Right lobe of liver (tissue), 6 donors: ENCODE measurements at regions not wholly inside any gene's neighbourhood (a gene's known extent, or its start where the extent isn't known, plus 50 kb on each side); places are given as distances from the start of the nearest gene placed in this dataset.

ENCODE experiments used
- ATAC-seq, 4 donors: fragments of 200-7000 bp; cut with Tn5 transposase; one replicate each; pipeline ENCODE4 v1.9.1; 2020; ENCODE audit warnings: mild to moderate bottlenecking in 4 of 4, moderate library complexity in 4 of 4
- DNase-seq, 3 donors: peaks; one replicate each; pipeline ENCODE4 v3.0.0-alpha.2; 2020
- H3K27ac ChIP-seq, 3 donors: fragments of 200-600 bp; one replicate each; pipeline ENCODE4 v1.8.0; 2022
- H3K27me3 ChIP-seq, 2 donors: fragments of 200-600 bp; one replicate each; pipeline ENCODE4 v1.8.0; 2022
- H3K36me3 ChIP-seq, 4 donors: fragments of 200-600 bp; sonication (generic) in 1 of 4; one replicate each; pipeline versions ENCODE4 v1.5.1 to v1.8.0; 2017 to 2022; ENCODE audit warnings: control low read depth in 1 of 4
- H3K4me1 ChIP-seq, 4 donors: fragments of 200-600 bp; sonication (generic) in 1 of 4; one replicate each; pipeline versions ENCODE4 v1.5.1 to v1.8.0; 2017 to 2022; ENCODE audit warnings: control low read depth in 1 of 4
- H3K4me3 ChIP-seq, 3 donors: fragments of 200-600 bp; one replicate each; pipeline ENCODE4 v1.8.0; 2022
- H3K9me3 ChIP-seq, 4 donors: fragments of 200-600 bp; sonication (generic) in 1 of 4; one replicate each; pipeline versions ENCODE4 v1.5.1 to v1.8.0; 2017 to 2022; ENCODE audit warnings: control low read depth in 1 of 4
- POLR2A ChIP-seq: fragments of 450-650 bp; IDR thresholded peaks from one replicate; pipeline ENCODE4 v1.6.1; 2017; ENCODE audit warnings: antibody characterized with exemption, mild to moderate bottlenecking
- WGBS: methylation state at CpG from one replicate; pipeline ENCODE4 v1.1.6; 2018; ENCODE audit warnings: low coverage, low lambda C conversion rate; ENCODE audit not compliant: insufficient coverage; ENCODE audit errors: missing lambda C conversion rate; 5-methylcytosine and 5-hydroxymethylcytosine counted together
- intact Hi-C, 2 donors: fragments of 100-400 bp; cut with DNase I; formaldehyde crosslinking; loops; one replicate each; pipeline versions ENCODE4 v1.11.2 to v1.14.1; 2022
- TF ChIP-seq, protein P1 (sequence below), 4 donors: fragments of 200-600 bp in 3 of 4; fragments of 450-650 bp in 1 of 4; IDR thresholded peaks; one replicate each; pipeline versions ENCODE4 v1.5.1 to v1.8.0; 2016 to 2022; ENCODE audit warnings: antibody characterized with exemption in 4 of 4, mild to moderate bottlenecking in 2 of 4
- donor health status: DM: no; HTN: yes; CAD: no.
- donor health status: DM: no; HTN: no; CAD: no.
- donor health status: DM: no; HTN: no; CAD: no.
- donor health status: DM: no; HTN: yes; CAD: no.
- donor health status: DM: no; HTN: yes; CAD: no.

DNA sequence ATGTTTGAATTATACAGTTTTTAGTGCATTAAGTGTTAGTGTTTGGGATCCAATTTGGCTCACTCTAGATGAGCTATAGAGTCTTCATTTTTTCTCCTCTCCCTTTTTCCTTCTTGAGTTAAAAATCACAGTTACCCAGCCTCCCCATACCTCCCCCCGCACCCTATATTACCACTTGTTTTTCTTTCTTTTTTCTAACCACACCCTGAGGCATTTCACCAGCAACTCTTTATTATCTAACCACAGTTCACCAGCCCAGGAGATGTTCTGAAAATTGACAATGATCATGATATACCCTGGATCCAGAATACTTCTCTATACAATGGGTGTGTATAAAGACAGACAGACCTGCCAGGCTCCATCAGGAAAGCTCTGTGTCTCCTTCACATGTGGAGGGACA is 86.5 kb upstream of the UBL3 start:
- intact Hi-C loops = loop anchor here in 1 of 2 donors (10.0 kb wide), 1 partner anchor 168 kb away; no protein-coding TSS in a partner anchor
- no peaks in the 10 kb centered on the region for H3K9me3 ChIP-seq
- ATAC-seq = no peak
- H3K4me3 ChIP-seq = no peak overlapping the region
- WGBS = 85% methylated on average over 1 of the region's 1 CpG
- H3K36me3 ChIP-seq = no peaks in the 10 kb centered on the region
- no peak overlapping the region for H3K27ac ChIP-seq
- no peaks in the 10 kb centered on the region for H3K27me3 ChIP-seq
- no peak for TF ChIP-seq POLR2A
- TF ChIP-seq, protein P1, sequence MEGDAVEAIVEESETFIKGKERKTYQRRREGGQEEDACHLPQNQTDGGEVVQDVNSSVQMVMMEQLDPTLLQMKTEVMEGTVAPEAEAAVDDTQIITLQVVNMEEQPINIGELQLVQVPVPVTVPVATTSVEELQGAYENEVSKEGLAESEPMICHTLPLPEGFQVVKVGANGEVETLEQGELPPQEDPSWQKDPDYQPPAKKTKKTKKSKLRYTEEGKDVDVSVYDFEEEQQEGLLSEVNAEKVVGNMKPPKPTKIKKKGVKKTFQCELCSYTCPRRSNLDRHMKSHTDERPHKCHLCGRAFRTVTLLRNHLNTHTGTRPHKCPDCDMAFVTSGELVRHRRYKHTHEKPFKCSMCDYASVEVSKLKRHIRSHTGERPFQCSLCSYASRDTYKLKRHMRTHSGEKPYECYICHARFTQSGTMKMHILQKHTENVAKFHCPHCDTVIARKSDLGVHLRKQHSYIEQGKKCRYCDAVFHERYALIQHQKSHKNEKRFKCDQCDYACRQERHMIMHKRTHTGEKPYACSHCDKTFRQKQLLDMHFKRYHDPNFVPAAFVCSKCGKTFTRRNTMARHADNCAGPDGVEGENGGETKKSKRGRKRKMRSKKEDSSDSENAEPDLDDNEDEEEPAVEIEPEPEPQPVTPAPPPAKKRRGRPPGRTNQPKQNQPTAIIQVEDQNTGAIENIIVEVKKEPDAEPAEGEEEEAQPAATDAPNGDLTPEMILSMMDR (IDR thresholded peaks at IDR 0.05) = no peak
- DNase-seq = no peak
- peaks cover 0 to 9% (median 0%) of the 10 kb centered on the region in 4 donors for H3K4me1 ChIP-seq

DNA sequence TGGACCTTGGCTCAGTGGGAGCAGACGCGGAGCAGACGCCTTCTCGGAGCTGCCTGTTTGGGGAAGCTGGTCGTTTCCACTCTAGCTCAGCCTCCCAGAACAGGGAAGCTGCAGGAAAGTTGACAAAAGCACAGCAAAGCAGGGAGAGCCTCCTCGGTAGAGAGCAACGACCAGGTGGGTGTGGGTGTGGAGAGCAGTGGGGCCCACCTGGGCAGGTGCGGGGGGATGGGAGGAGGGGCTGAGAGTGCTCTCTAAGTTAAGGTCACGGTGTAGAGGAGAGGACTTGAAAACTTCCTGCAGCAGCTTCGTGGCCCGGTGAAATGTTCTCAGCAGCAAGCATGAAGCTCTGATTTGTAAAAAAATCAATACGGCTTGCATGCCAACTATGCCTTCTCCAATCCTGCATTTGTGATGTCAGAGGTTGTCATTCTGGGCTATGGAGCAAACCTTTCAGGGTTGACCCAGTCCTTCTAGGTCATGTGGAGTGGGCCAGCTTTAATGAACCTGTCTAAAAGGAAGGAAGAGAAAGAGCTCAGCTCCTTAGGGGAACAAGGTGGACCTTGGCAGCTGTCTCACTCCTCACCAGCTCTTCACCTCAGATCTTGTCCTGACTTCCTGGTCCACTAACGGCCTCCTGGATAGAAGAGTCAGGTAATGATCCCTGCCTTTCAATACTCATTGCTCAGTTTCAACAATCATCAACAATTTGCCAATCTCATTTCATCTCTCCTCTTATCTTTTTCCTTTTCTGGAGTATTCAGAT is 85.8 kb upstream of the UBL3 start:
- peaks cover 0 to 9% (median 0%) of the 10 kb centered on the region in 4 donors for H3K4me1 ChIP-seq
- TF ChIP-seq, protein P1 (IDR thresholded peaks at IDR 0.05) = no peak
- no peak for TF ChIP-seq POLR2A
- 7% methylated on average over 10 of the region's 13 CpGs for WGBS
- no peaks in the 10 kb centered on the region for H3K36me3 ChIP-seq
- H3K4me3 ChIP-seq = no peak overlapping the region
- ATAC-seq (peak; percentile 82 to 92 (median 87)), DNase-seq (peak in 1 of 3 donors; percentile 54)
- intact Hi-C loops = loop anchor here in 1 of 2 donors (10.0 kb wide), 1 partner anchor 169 kb away; no protein-coding TSS in a partner anchor
- no peak overlapping the region for H3K27ac ChIP-seq
- H3K9me3 ChIP-seq = no peaks in the 10 kb centered on the region
- H3K27me3 ChIP-seq = no peaks in the 10 kb centered on the region

DNA sequence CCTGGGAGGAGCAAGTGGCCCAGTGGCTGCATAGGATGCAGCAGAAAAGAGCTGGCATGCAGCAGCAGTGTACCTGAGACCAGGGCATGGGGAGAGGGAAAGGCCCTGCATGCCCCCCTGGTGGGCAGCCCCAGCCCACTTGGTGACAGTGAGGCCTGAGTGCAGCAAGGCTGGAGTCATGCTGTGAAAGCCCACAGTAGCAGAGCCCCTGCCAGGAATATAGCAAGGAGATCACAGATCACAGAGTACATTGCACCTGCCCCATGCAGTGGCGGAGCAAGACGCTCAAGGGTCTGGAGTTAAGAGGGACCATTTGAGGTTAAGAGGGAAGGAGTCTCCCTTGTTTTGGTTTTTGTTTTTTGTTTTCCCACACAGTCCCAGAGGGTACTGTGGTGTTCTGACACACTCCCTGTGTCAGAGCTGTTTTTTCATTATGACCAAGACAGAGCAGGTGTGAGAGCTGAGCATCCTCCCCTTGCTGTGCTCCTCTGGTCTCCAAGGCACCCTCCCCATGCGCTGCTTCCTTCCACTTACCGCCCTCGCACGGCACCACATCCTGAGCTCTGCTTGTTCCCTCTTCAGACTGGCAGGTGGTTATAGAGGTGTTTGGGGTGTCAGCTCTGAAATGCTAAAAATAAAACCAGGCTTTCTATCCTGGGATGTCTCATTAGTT is 85.0 kb upstream of the UBL3 start:
- DNase-seq (no peak), ATAC-seq (peak in 3 of 4 donors; percentile 25 to 46 (median 31))
- no peak for TF ChIP-seq POLR2A
- TF ChIP-seq, protein P1 (IDR thresholded peaks at IDR 0.05) = no peak
- Histone ChIP-seq H3K27me3 (no peaks in the 10 kb centered on the region), H3K27ac (no peak overlapping the region), H3K4me3 (no peak overlapping the region), H3K36me3 (no peaks in the 10 kb centered on the region), H3K4me1 (peaks cover 0 to 9% (median 0%) of the 10 kb centered on the region in 4 donors), H3K9me3 (no peaks in the 10 kb centered on the region)
- 63% methylated on average over 3 of the region's 6 CpGs for WGBS
- intact Hi-C loops = loop anchor here in 1 of 2 donors (10.0 kb wide), 1 partner anchor 169 kb away; no protein-coding TSS in a partner anchor

DNA sequence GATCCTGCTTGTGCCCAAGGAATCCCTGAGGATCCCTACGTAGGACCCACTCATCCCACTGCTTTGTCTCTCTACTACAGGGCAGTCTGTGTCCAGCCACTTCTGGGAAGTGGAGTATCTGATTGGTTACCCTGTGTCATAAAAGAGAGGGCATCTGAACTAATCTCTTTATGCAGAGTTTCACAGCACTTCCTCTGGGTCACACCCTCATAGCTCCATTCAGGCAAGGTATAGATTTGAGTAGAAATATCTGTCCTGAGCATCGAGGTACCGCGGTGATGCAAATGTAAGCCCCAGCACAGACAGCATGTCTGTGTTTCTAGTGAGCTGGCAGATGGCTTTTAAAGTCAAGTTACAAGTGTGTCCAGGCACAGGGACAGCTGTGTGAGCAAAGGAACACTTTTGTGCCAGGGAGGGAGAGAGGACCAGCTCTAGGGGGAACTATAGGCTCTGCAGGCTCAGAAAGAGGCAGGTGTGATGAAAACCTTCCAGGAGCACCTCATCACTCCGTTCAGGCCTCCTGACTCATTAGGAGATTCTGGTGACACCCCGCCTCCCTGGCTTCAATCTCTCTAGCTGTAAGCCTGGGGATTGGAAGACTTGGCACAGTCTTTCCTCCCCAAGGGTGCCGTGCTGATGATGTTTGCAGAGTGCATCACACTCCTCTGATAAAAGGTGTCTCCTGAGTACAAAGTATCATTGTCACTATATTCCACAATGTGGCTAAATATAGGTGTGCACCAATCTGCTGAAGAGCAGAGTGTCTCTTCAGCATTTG is 84.3 kb upstream of the UBL3 start:
- 81% methylated on average over 4 of the region's 7 CpGs for WGBS
- DNase-seq (no peak), ATAC-seq (no peak)
- no peak overlapping the region for H3K4me3 ChIP-seq
- H3K27me3 ChIP-seq = no peaks in the 10 kb centered on the region
- intact Hi-C loops = loop anchor here in 1 of 2 donors (10.0 kb wide), 1 partner anchor 170 kb away; no protein-coding TSS in a partner anchor
- TF ChIP-seq, protein P1 (IDR thresholded peaks at IDR 0.05) = no peak
- H3K9me3 ChIP-seq = no peaks in the 10 kb centered on the region
- no peak overlapping the region for H3K27ac ChIP-seq
- peaks cover 0 to 9% (median 0%) of the 10 kb centered on the region in 4 donors for H3K4me1 ChIP-seq
- no peaks in the 10 kb centered on the region for H3K36me3 ChIP-seq
